SK-N-MC (cell line): ENCODE measurements at regions not wholly inside any gene's neighbourhood (a gene's known extent, or its start where the extent isn't known, plus 50 kb on each side); places are given as distances from the start of the nearest gene placed in this dataset.
"Not testable (repeated sequence)": the region's sequence is repeated elsewhere in the genome, so short reads cannot be mapped to it uniquely, and the experiment has no call there.

Source experiments
- EZH2 ChIP-seq: fragments of 200-600 bp; sonication (generic); IDR thresholded peaks from one replicate; pipeline ENCODE4 v1.6.1; 2017; ENCODE audit warnings: antibody characterized with exemption
- FOXP2 ChIP-seq: optimal IDR thresholded peaks from 2 replicates; pipeline ENCODE3; 2011; ENCODE audit warnings: mild to moderate bottlenecking, moderate library complexity; ENCODE audit not compliant: insufficient read depth; ENCODE audit errors: extremely low read length, control extremely low read depth
- POLR2AphosphoS5 ChIP-seq: IDR thresholded peaks from 2 replicates; pipeline ENCODE4 v1.6.1; 2012; ENCODE audit warnings: mild to moderate bottlenecking, low read depth, low read length, borderline replicate concordance

GRCh38 chr2:129807642-129808338 lies 171.7 kb upstream of the RAB6C start:
- not testable (repeated sequence) for TF ChIP-seq POLR2AphosphoS5, EZH2, FOXP2
